HG02588 (cell line): ENCODE measurements at regions not wholly inside any gene's neighbourhood (a gene's known extent, or its start where the extent isn't known, plus 50 kb on each side); places are given as distances from the start of the nearest gene placed in this dataset.

Experiments
- ATAC-seq: cut with Tn5 transposase; IDR thresholded peaks from one replicate; pipeline ENCODE4 v1.9.1; 2021; ENCODE audit warnings: mild to moderate bottlenecking, moderate library complexity; ENCODE audit not compliant: unreplicated experiment

GRCh38 chr9:129403779-129404620, 216.9 kb downstream of the C9orf50 start:
- ATAC-seq: no peak

- ATAC-seq: no peak
Measured at GRCh38 chr9:129402931-129403778, 217.7 kb downstream of the C9orf50 start.

GRCh38 chr9:129402371-129402739, 218.5 kb downstream of the C9orf50 start:
- no peak for ATAC-seq

- no peak for ATAC-seq
Measured at GRCh38 chr9:129401623-129402370, 219.1 kb downstream of the C9orf50 start.

GRCh38 chr9:129400971-129401622, 219.8 kb downstream of the C9orf50 start:
- ATAC-seq: no peak

- no peak for ATAC-seq
Measured at GRCh38 chr9:129400001-129400970, 220.6 kb downstream of the C9orf50 start.

- ATAC-seq: no peak
Measured at GRCh38 chr9:129399634-129399990, 221.3 kb downstream of the C9orf50 start.

GRCh38 chr9:129398961-129399633, 221.0 kb upstream of the IER5L start:
- no peak for ATAC-seq

- ATAC-seq: no peak
Measured at GRCh38 chr9:129398101-129398960, 220.3 kb upstream of the IER5L start.

- no peak for ATAC-seq
Measured at GRCh38 chr9:129397335-129397734, 219.3 kb upstream of the IER5L start.

GRCh38 chr9:129396365-129396708, 218.3 kb upstream of the IER5L start:
- ATAC-seq: no peak

- ATAC-seq: no peak
Measured at GRCh38 chr9:129395633-129396364, 217.7 kb upstream of the IER5L start.

- no peak for ATAC-seq
Measured at GRCh38 chr9:129394886-129395279, 216.8 kb upstream of the IER5L start.

GRCh38 chr9:129394061-129394885, 216.2 kb upstream of the IER5L start:
- ATAC-seq: no peak

- no peak for ATAC-seq
Measured at GRCh38 chr9:129393064-129393463, 215.0 kb upstream of the IER5L start.

- ATAC-seq: no peak
Measured at GRCh38 chr9:129392093-129392541, 214.1 kb upstream of the IER5L start.

GRCh38 chr9:129391221-129391661, 213.2 kb upstream of the IER5L start:
- no peak for ATAC-seq
